Fibroblast of lung (primary cell): ENCODE measurements at regions not wholly inside any gene's neighbourhood (a gene's known extent, or its start where the extent isn't known, plus 50 kb on each side); places are given as distances from the start of the nearest gene placed in this dataset.

ENCODE experiments used
- CTCF ChIP-seq, 2 donors: IDR thresholded peaks in 1 of 2; conservative IDR thresholded peaks in 1 of 2; 1 replicate in 1 of 2; 2 replicates in 1 of 2; pipeline ENCODE4 v1.5.1; 2011 to 2012; ENCODE audit warnings: low read length in 2 of 2, control low read depth in 1 of 2, inconsistent platforms in 1 of 2, low read depth in 1 of 2, mild to moderate bottlenecking in 1 of 2
- EZH2 ChIP-seq: IDR thresholded peaks from 2 replicates; pipeline ENCODE4 v1.5.1; 2012; ENCODE audit warnings: low read length, control low read depth, mild to moderate bottlenecking; ENCODE audit errors: missing control alignments

- TF ChIP-seq CTCF (conservative IDR thresholded peaks at IDR 0.05 in 1 of 2, IDR thresholded peaks at IDR 0.05 in 1 of 2; ENCODE audit: low read depth in 1 of 2, low read length in 2 of 2) (no peak), EZH2 (no peak)
These were observed 529.4 kb downstream of the RBFOX1 start for GRCh38 chr16:7861891-7862582.
